ES-I3 (cell line): ENCODE measurements at regions not wholly inside any gene's neighbourhood (a gene's known extent, or its start where the extent isn't known, plus 50 kb on each side); places are given as distances from the start of the nearest gene placed in this dataset.

Source experiments
- H3K36me3 ChIP-seq: 2 replicates; pipeline ENCODE4 v1.6.1; 2013; ENCODE audit warnings: mild to moderate bottlenecking, low read length, control low read depth, moderate library complexity; ENCODE audit not compliant: insufficient read depth
- H3K4me1 ChIP-seq: 2 replicates; pipeline ENCODE4 v1.6.1; 2013; ENCODE audit warnings: mild to moderate bottlenecking, control low read depth, low read length; ENCODE audit not compliant: insufficient read depth
- H3K9ac ChIP-seq: 2 replicates; pipeline ENCODE4 v1.6.1; 2013; ENCODE audit warnings: low read depth, mild to moderate bottlenecking, low read length, moderate library complexity
- H3K9me3 ChIP-seq: 2 replicates; pipeline ENCODE4 v1.6.1; 2013; ENCODE audit warnings: mild to moderate bottlenecking, low read length, moderate library complexity; ENCODE audit not compliant: control insufficient read depth, insufficient read depth

- H3K9ac ChIP-seq: no peak overlapping the region
- H3K9me3 ChIP-seq: no peaks in the 10 kb centered on the region
- no peaks in the 10 kb centered on the region for H3K36me3 ChIP-seq
- no peaks in the 10 kb centered on the region for H3K4me1 ChIP-seq
These were observed 98.6 kb upstream of the PDE4B start for GRCh38 chr1:65694126-65694525.

GRCh38 chr1:65694933-65695332, 97.8 kb upstream of the PDE4B start:
- H3K9me3 ChIP-seq: no peaks in the 10 kb centered on the region
- H3K9ac ChIP-seq: no peak overlapping the region
- H3K36me3 ChIP-seq: no peaks in the 10 kb centered on the region
- no peaks in the 10 kb centered on the region for H3K4me1 ChIP-seq

- no peaks in the 10 kb centered on the region for H3K9me3 ChIP-seq
- H3K9ac ChIP-seq: no peak overlapping the region
These were observed 94.1 kb upstream of the PDE4B start for GRCh38 chr1:65698590-65698989.

GRCh38 chr1:65703853-65704252, 88.8 kb upstream of the PDE4B start:
- Histone ChIP-seq H3K36me3 (no peaks in the 10 kb centered on the region), H3K9ac (no peak overlapping the region), H3K9me3 (no peaks in the 10 kb centered on the region), H3K4me1 (no peaks in the 10 kb centered on the region)

More at GRCh38 chr1:65698590-65698989, 94.1 kb upstream of the PDE4B start:
- Histone ChIP-seq H3K4me1 (no peaks in the 10 kb centered on the region), H3K36me3 (no peaks in the 10 kb centered on the region)

GRCh38 chr1:65704318-65704717, 88.4 kb upstream of the PDE4B start:
- H3K36me3 ChIP-seq: no peaks in the 10 kb centered on the region
- no peak overlapping the region for H3K9ac ChIP-seq
- H3K9me3 ChIP-seq: no peaks in the 10 kb centered on the region
- H3K4me1 ChIP-seq: no peaks in the 10 kb centered on the region

- H3K9ac ChIP-seq: no peak overlapping the region
- H3K36me3 ChIP-seq: no peaks in the 10 kb centered on the region
- no peaks in the 10 kb centered on the region for H3K9me3 ChIP-seq
- no peaks in the 10 kb centered on the region for H3K4me1 ChIP-seq
These were observed 74.8 kb upstream of the PDE4B start for GRCh38 chr1:65717815-65718454.

GRCh38 chr1:65719391-65719790, 73.3 kb upstream of the PDE4B start:
- H3K36me3 ChIP-seq: no peaks in the 10 kb centered on the region
- no peaks in the 10 kb centered on the region for H3K4me1 ChIP-seq
- no peaks in the 10 kb centered on the region for H3K9me3 ChIP-seq
- H3K9ac ChIP-seq: no peak overlapping the region

- no peak overlapping the region for H3K9ac ChIP-seq
- no peaks in the 10 kb centered on the region for H3K36me3 ChIP-seq
- no peaks in the 10 kb centered on the region for H3K9me3 ChIP-seq
- no peaks in the 10 kb centered on the region for H3K4me1 ChIP-seq
These were observed 70.2 kb upstream of the PDE4B start for GRCh38 chr1:65722461-65722860.

GRCh38 chr1:65724151-65724550, 68.5 kb upstream of the PDE4B start:
- Histone ChIP-seq H3K9ac (no peak overlapping the region), H3K9me3 (no peaks in the 10 kb centered on the region), H3K4me1 (no peaks in the 10 kb centered on the region), H3K36me3 (no peaks in the 10 kb centered on the region)

- no peaks in the 10 kb centered on the region for H3K4me1 ChIP-seq
- H3K9ac ChIP-seq: no peak overlapping the region
- H3K36me3 ChIP-seq: no peaks in the 10 kb centered on the region
- H3K9me3 ChIP-seq: no peaks in the 10 kb centered on the region
These were observed 67.6 kb upstream of the PDE4B start for GRCh38 chr1:65725064-65725463.

- no peaks in the 10 kb centered on the region for H3K4me1 ChIP-seq
- no peaks in the 10 kb centered on the region for H3K36me3 ChIP-seq
- no peaks in the 10 kb centered on the region for H3K9me3 ChIP-seq
- H3K9ac ChIP-seq: no peak overlapping the region
These were observed 64.2 kb upstream of the PDE4B start for GRCh38 chr1:65728504-65728903.

GRCh38 chr1:65729259-65729658, 63.4 kb upstream of the PDE4B start:
- H3K4me1 ChIP-seq: no peaks in the 10 kb centered on the region
- no peaks in the 10 kb centered on the region for H3K9me3 ChIP-seq
- no peaks in the 10 kb centered on the region for H3K36me3 ChIP-seq
- H3K9ac ChIP-seq: no peak overlapping the region

GRCh38 chr1:65734979-65735378, 57.7 kb upstream of the PDE4B start:
- no peaks in the 10 kb centered on the region for H3K9me3 ChIP-seq
- H3K36me3 ChIP-seq: no peaks in the 10 kb centered on the region
- H3K9ac ChIP-seq: no peak overlapping the region
- H3K4me1 ChIP-seq: no peaks in the 10 kb centered on the region

- Histone ChIP-seq H3K9me3 (peaks cover 8% of the 10 kb centered on the region), H3K9ac (no peak overlapping the region), H3K36me3 (no peaks in the 10 kb centered on the region), H3K4me1 (no peaks in the 10 kb centered on the region)
These were observed 50.7 kb upstream of the PDE4B start for GRCh38 chr1:65741993-65742392.
